GM21423 (cell line): ENCODE measurements at regions not wholly inside any gene's neighbourhood (a gene's known extent, or its start where the extent isn't known, plus 50 kb on each side); places are given as distances from the start of the nearest gene placed in this dataset.
"Not testable (repeated sequence)": the region's sequence is repeated elsewhere in the genome, so short reads cannot be mapped to it uniquely, and the experiment has no call there.

Source experiments
- ATAC-seq: cut with Tn5 transposase; IDR thresholded peaks from one replicate; pipeline ENCODE4 v1.9.1; 2021; ENCODE audit warnings: mild to moderate bottlenecking, moderate library complexity; ENCODE audit not compliant: unreplicated experiment

GRCh38 chr6:164098857-164099267 is 684.3 kb downstream of the QKI start:
- ATAC-seq = no peak

GRCh38 chr6:164097551-164098398 is 683.3 kb downstream of the QKI start:
- ATAC-seq = no peak

- ATAC-seq = no peak
Measured at GRCh38 chr6:164097056-164097455, 682.5 kb downstream of the QKI start.

- no peak for ATAC-seq
Measured at GRCh38 chr6:164095056-164095455, 680.5 kb downstream of the QKI start.

- no peak for ATAC-seq
Measured at GRCh38 chr6:164087870-164088269, 673.4 kb downstream of the QKI start.

- no peak for ATAC-seq
Measured at GRCh38 chr6:164087211-164087610, 672.7 kb downstream of the QKI start.

GRCh38 chr6:164086076-164086887 is 671.8 kb downstream of the QKI start:
- no peak for ATAC-seq

- ATAC-seq = no peak
Measured at GRCh38 chr6:164085091-164086075, 670.9 kb downstream of the QKI start.

- ATAC-seq = no peak
Measured at GRCh38 chr6:164079275-164079600, 664.7 kb downstream of the QKI start.

GRCh38 chr6:164078532-164079274 is 664.2 kb downstream of the QKI start:
- no peak for ATAC-seq

- ATAC-seq = not testable (repeated sequence)
Measured at GRCh38 chr6:164076818-164077532, 662.5 kb downstream of the QKI start.

GRCh38 chr6:164075981-164076615 is 661.6 kb downstream of the QKI start:
- ATAC-seq = no peak

- no peak for ATAC-seq
Measured at GRCh38 chr6:164072240-164072666, 657.7 kb downstream of the QKI start.

- no peak for ATAC-seq
Measured at GRCh38 chr6:164069350-164069990, 655.0 kb downstream of the QKI start.

GRCh38 chr6:164068527-164068926 is 654.0 kb downstream of the QKI start:
- ATAC-seq = no peak

- ATAC-seq = no peak
Measured at GRCh38 chr6:164066766-164067165, 652.2 kb downstream of the QKI start.

GRCh38 chr6:164066335-164066734 is 651.8 kb downstream of the QKI start:
- ATAC-seq = no peak

- ATAC-seq = no peak
Measured at GRCh38 chr6:164063346-164063745, 648.8 kb downstream of the QKI start.

GRCh38 chr6:164062872-164063271 is 648.4 kb downstream of the QKI start:
- ATAC-seq = no peak
